HG03439 (cell line): ENCODE measurements at regions not wholly inside any gene's neighbourhood (a gene's known extent, or its start where the extent isn't known, plus 50 kb on each side); places are given as distances from the start of the nearest gene placed in this dataset.
"Not testable (repeated sequence)": the region's sequence is repeated elsewhere in the genome, so short reads cannot be mapped to it uniquely, and the experiment has no call there.

Experiments
- ATAC-seq: cut with Tn5 transposase; IDR thresholded peaks from one replicate; pipeline ENCODE4 v1.9.1; 2021; ENCODE audit warnings: mild to moderate bottlenecking, moderate library complexity; ENCODE audit not compliant: unreplicated experiment

GRCh38 chrX:139475432-139475831, 55.1 kb upstream of the F9 start:
- ATAC-seq: no peak

GRCh38 chrX:139461945-139462344, 68.6 kb upstream of the F9 start:
- not testable (repeated sequence) for ATAC-seq

GRCh38 chrX:139454743-139455142, 75.8 kb upstream of the F9 start:
- ATAC-seq: no peak

- ATAC-seq: no peak
Measured at GRCh38 chrX:139448996-139449395, 81.5 kb upstream of the F9 start.

GRCh38 chrX:139446832-139447231, 83.7 kb upstream of the F9 start:
- no peak for ATAC-seq

- no peak for ATAC-seq
Measured at GRCh38 chrX:139429913-139430312, 100.6 kb upstream of the F9 start.

- ATAC-seq: no peak
Measured at GRCh38 chrX:139423186-139423585, 107.4 kb upstream of the F9 start.

GRCh38 chrX:139398258-139398657, 132.3 kb upstream of the F9 start:
- ATAC-seq: not testable (repeated sequence)

GRCh38 chrX:139388254-139388653, 142.3 kb upstream of the F9 start:
- no peak for ATAC-seq

GRCh38 chrX:139382529-139382928, 148.0 kb upstream of the F9 start:
- no peak for ATAC-seq

GRCh38 chrX:139376547-139376946, 154.0 kb upstream of the F9 start:
- ATAC-seq: not testable (repeated sequence)

GRCh38 chrX:139360356-139360755, 170.2 kb upstream of the F9 start:
- ATAC-seq: no peak

GRCh38 chrX:139342594-139342991, 187.9 kb upstream of the F9 start:
- not testable (repeated sequence) for ATAC-seq

- not testable (repeated sequence) for ATAC-seq
Measured at GRCh38 chrX:139341855-139342593, 188.5 kb upstream of the F9 start.

- ATAC-seq: no peak
Measured at GRCh38 chrX:139332441-139332840, 198.1 kb upstream of the F9 start.

- no peak for ATAC-seq
Measured at GRCh38 chrX:139327355-139327754, 203.2 kb upstream of the F9 start.

- ATAC-seq: no peak
Measured at GRCh38 chrX:139324756-139325155, 205.8 kb upstream of the F9 start.

- ATAC-seq: not testable (repeated sequence)
Measured at GRCh38 chrX:139320661-139321354, 209.7 kb upstream of the F9 start.

- not testable (repeated sequence) for ATAC-seq
Measured at GRCh38 chrX:139306675-139307074, 223.9 kb upstream of the F9 start.

GRCh38 chrX:139304471-139304870, 226.1 kb upstream of the F9 start:
- no peak for ATAC-seq

- ATAC-seq: no peak
Measured at GRCh38 chrX:139299309-139299708, 231.2 kb upstream of the F9 start.

- ATAC-seq: no peak
Measured at GRCh38 chrX:139298437-139298836, 232.1 kb upstream of the F9 start.
